OCI-LY1 (cell line): ENCODE measurements at regions not wholly inside any gene's neighbourhood (a gene's known extent, or its start where the extent isn't known, plus 50 kb on each side); places are given as distances from the start of the nearest gene placed in this dataset.
A peak's percentile ranks its signal among the peaks of the same experiment; 100 is the strongest.

ENCODE experiments used
- H2AFZ ChIP-seq: fragments of 200-600 bp; sonication (generic), shearing (Covaris generic); 2 replicates; pipeline ENCODE4 v1.6.0; 2014; ENCODE audit warnings: antibody characterized with exemption, mild to moderate bottlenecking, low read length
- H3F3A ChIP-seq: fragments of 200-600 bp; sonication (generic), shearing (Covaris generic); 2 replicates; pipeline ENCODE4 v1.6.0; 2014; ENCODE audit warnings: mild to moderate bottlenecking, antibody characterized with exemption, low read length, moderate library complexity; ENCODE audit not compliant: insufficient read depth
- H3K27ac ChIP-seq: fragments of 200-600 bp; sonication (generic); 2 replicates; pipeline ENCODE4 v1.5.1; 2014; ENCODE audit warnings: low read length, mixed run types, mild to moderate bottlenecking, low read depth; ENCODE audit not compliant: poor library complexity, severe bottlenecking
- H3K27me3 ChIP-seq: fragments of 200-600 bp; sonication (generic); 2 replicates; pipeline ENCODE4 v1.6.0; 2014; ENCODE audit warnings: antibody characterized with exemption, mild to moderate bottlenecking, low read length, moderate library complexity; ENCODE audit not compliant: insufficient read depth
- H3K36me3 ChIP-seq: fragments of 200-600 bp; sonication (generic); 2 replicates; pipeline ENCODE4 v1.6.1; 2014; ENCODE audit warnings: mild to moderate bottlenecking, antibody characterized with exemption, low read length, moderate library complexity, mixed read lengths; ENCODE audit not compliant: insufficient read depth
- H3K4me1 ChIP-seq: fragments of 200-600 bp; sonication (generic); 2 replicates; pipeline ENCODE4 v1.5.1; 2014; ENCODE audit warnings: mild to moderate bottlenecking, low read length, moderate library complexity; ENCODE audit not compliant: insufficient read depth, severe bottlenecking
- H3K4me2 ChIP-seq: fragments of 200-600 bp; sonication (generic), shearing (Covaris generic); 2 replicates; pipeline ENCODE4 v1.6.1; 2014; ENCODE audit warnings: low read length
- H3K4me3 ChIP-seq: fragments of 200-600 bp; sonication (generic); 2 replicates; pipeline ENCODE4 v1.5.1; 2014; ENCODE audit warnings: low read length, low read depth, mild to moderate bottlenecking, mixed read lengths; ENCODE audit not compliant: poor library complexity, severe bottlenecking
- H3K79me2 ChIP-seq: fragments of 200-600 bp; shearing (Covaris generic); 2 replicates; pipeline ENCODE4 v1.6.1; 2016; ENCODE audit warnings: mixed run types, low read length, mixed read lengths; ENCODE audit not compliant: insufficient read depth
- H3K9ac ChIP-seq: fragments of 200-600 bp; sonication (generic), shearing (Covaris generic); 2 replicates; pipeline ENCODE4 v1.6.1; 2014; ENCODE audit warnings: mild to moderate bottlenecking, low read length, mixed read lengths
- H3K9me2 ChIP-seq: fragments of 200-600 bp; sonication (generic), shearing (Covaris generic); 2 replicates; pipeline ENCODE4 v1.6.1; 2014; ENCODE audit warnings: low read depth, mild to moderate bottlenecking, low read length, mixed read lengths
- H3K9me3 ChIP-seq: fragments of 200-600 bp; shearing (Covaris generic); 2 replicates; pipeline ENCODE4 v1.6.1; 2014; ENCODE audit warnings: low read length, mixed read lengths
- H4K20me1 ChIP-seq: fragments of 200-600 bp; sonication (generic), shearing (Covaris generic); 2 replicates; pipeline ENCODE4 v1.6.0; 2016; ENCODE audit warnings: mild to moderate bottlenecking, low read length; ENCODE audit not compliant: insufficient read depth
- CTCF ChIP-seq: fragments of 200-600 bp; sonication (generic), shearing (Covaris generic); IDR thresholded peaks from 2 replicates; pipeline ENCODE4 v1.5.1; 2017; ENCODE audit warnings: mild to moderate bottlenecking, antibody characterized with exemption, low read length, moderate library complexity, mixed read lengths
- EZH2 ChIP-seq: fragments of 200-600 bp; sonication (generic), shearing (Covaris generic); IDR thresholded peaks from 2 replicates; pipeline ENCODE4 v1.8.0; 2017; ENCODE audit warnings: borderline replicate concordance, mixed run types, mild to moderate bottlenecking, antibody characterized with exemption, low read length, moderate library complexity, mixed read lengths

GRCh38 chr6:6405997-6406714, 85.7 kb upstream of the F13A1 start:
- Histone ChIP-seq H3K4me1 (peaks cover 74% of the 10 kb centered on the region), H3K9me3 (no peaks in the 10 kb centered on the region), H3K9ac (peak overlapping the region; percentile 58), H3K27ac (peak overlapping the region; percentile 98), H3F3A (peaks cover 3% of the 10 kb centered on the region; the same call in 1 of the 2 replicates), H2AFZ (no peak overlapping the region), H4K20me1 (no peaks in the 10 kb centered on the region), H3K4me3 (peak overlapping the region; percentile 46), H3K4me2 (peak overlapping the region; percentile 68), H3K36me3 (no peaks in the 10 kb centered on the region), H3K79me2 (no peaks in the 10 kb centered on the region), H3K27me3 (no peaks in the 10 kb centered on the region), H3K9me2 (no peaks in the 10 kb centered on the region)
- TF ChIP-seq EZH2 (no peak), CTCF (no peak)

GRCh38 chr6:6406715-6407070, 86.2 kb upstream of the F13A1 start:
- peak overlapping the region; percentile 68 for H3K4me2 ChIP-seq
- H3K27ac ChIP-seq = peak overlapping the region; percentile 98
- H3K4me1 ChIP-seq = peaks cover 79% of the 10 kb centered on the region
- H3K27me3 ChIP-seq = no peaks in the 10 kb centered on the region
- no peaks in the 10 kb centered on the region for H3K9me3 ChIP-seq
- no peaks in the 10 kb centered on the region for H3K79me2 ChIP-seq
- peak overlapping the region; percentile 58 for H3K9ac ChIP-seq
- H2AFZ ChIP-seq = no peak overlapping the region
- TF ChIP-seq CTCF (no peak), EZH2 (no peak)
- no peaks in the 10 kb centered on the region for H3K9me2 ChIP-seq
- no peaks in the 10 kb centered on the region for H4K20me1 ChIP-seq
- peaks cover 3% of the 10 kb centered on the region; the same call in 1 of the 2 replicates for H3F3A ChIP-seq
- H3K4me3 ChIP-seq = peak overlapping the region; percentile 46
- H3K36me3 ChIP-seq = no peaks in the 10 kb centered on the region

- Histone ChIP-seq H3K9me2 (no peaks in the 10 kb centered on the region), H3K27ac (peak overlapping the region; percentile 98), H3K9ac (peak overlapping the region; percentile 61), H3K9me3 (no peaks in the 10 kb centered on the region), H3K27me3 (no peaks in the 10 kb centered on the region), H3K36me3 (no peaks in the 10 kb centered on the region), H2AFZ (no peak overlapping the region), H3K4me2 (peak overlapping the region; percentile 68), H4K20me1 (no peaks in the 10 kb centered on the region), H3F3A (peaks cover 3% of the 10 kb centered on the region; the same call in 1 of the 2 replicates), H3K4me1 (peaks cover 84% of the 10 kb centered on the region), H3K4me3 (peak overlapping the region; percentile 46), H3K79me2 (no peaks in the 10 kb centered on the region)
- TF ChIP-seq CTCF = no peak
- TF ChIP-seq EZH2 = no peak
Observed at GRCh38 chr6:6407071-6407741, 86.7 kb upstream of the F13A1 start.
